Progenitor cell of endocrine pancreas (in vitro differentiated cells): ENCODE measurements at regions not wholly inside any gene's neighbourhood (a gene's known extent, or its start where the extent isn't known, plus 50 kb on each side); places are given as distances from the start of the nearest gene placed in this dataset.

ENCODE experiments used
- DNase-seq: peaks from one replicate; pipeline ENCODE4 v3.0.0; 2021; ENCODE audit warnings: low spot score; ENCODE audit not compliant: unreplicated experiment
- H3K27ac Mint-ChIP-seq: 2 replicates; pipeline ENCODE4 v1.8.0; 2021; ENCODE audit warnings: mild to moderate bottlenecking, moderate library complexity, mixed read lengths
- H3K27me3 Mint-ChIP-seq: 2 replicates; pipeline ENCODE4 v1.8.0; 2021; ENCODE audit warnings: mixed read lengths
- H3K36me3 Mint-ChIP-seq: 2 replicates; pipeline ENCODE4 v1.8.0; 2022; ENCODE audit warnings: mixed read lengths; ENCODE audit not compliant: insufficient read depth
- H3K4me1 Mint-ChIP-seq: 2 replicates; pipeline ENCODE4 v1.8.0; 2021; ENCODE audit warnings: low read depth, mixed read lengths
- H3K4me3 Mint-ChIP-seq: 2 replicates; pipeline ENCODE4 v1.8.0; 2021; ENCODE audit warnings: low read depth, mild to moderate bottlenecking, moderate library complexity, mixed read lengths
- H3K9me3 Mint-ChIP-seq: 2 replicates; pipeline ENCODE4 v1.8.0; 2021; ENCODE audit warnings: low read depth, mixed read lengths
- TF ChIP-seq, protein P1 (sequence below): fragments of 200-600 bp; sonication (generic); IDR thresholded peaks from one replicate; pipeline ENCODE4 v1.5.0; 2021; ENCODE audit warnings: antibody characterized with exemption, mild to moderate bottlenecking; ENCODE audit not compliant: unreplicated experiment

- TF ChIP-seq, protein P1, sequence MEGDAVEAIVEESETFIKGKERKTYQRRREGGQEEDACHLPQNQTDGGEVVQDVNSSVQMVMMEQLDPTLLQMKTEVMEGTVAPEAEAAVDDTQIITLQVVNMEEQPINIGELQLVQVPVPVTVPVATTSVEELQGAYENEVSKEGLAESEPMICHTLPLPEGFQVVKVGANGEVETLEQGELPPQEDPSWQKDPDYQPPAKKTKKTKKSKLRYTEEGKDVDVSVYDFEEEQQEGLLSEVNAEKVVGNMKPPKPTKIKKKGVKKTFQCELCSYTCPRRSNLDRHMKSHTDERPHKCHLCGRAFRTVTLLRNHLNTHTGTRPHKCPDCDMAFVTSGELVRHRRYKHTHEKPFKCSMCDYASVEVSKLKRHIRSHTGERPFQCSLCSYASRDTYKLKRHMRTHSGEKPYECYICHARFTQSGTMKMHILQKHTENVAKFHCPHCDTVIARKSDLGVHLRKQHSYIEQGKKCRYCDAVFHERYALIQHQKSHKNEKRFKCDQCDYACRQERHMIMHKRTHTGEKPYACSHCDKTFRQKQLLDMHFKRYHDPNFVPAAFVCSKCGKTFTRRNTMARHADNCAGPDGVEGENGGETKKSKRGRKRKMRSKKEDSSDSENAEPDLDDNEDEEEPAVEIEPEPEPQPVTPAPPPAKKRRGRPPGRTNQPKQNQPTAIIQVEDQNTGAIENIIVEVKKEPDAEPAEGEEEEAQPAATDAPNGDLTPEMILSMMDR = peak; percentile 45
- Mint-ChIP-seq H3K27ac (peak overlapping the region; percentile 57), H3K9me3 (no peaks in the 10 kb centered on the region), H3K4me3 (no peak overlapping the region), H3K36me3 (no peaks in the 10 kb centered on the region), H3K27me3 (no peaks in the 10 kb centered on the region), H3K4me1 (peaks cover 12% of the 10 kb centered on the region)
- no peak for DNase-seq
Measured at GRCh38 chr13:44818428-44818827, 170.8 kb downstream of the NUFIP1 start.

DNA sequence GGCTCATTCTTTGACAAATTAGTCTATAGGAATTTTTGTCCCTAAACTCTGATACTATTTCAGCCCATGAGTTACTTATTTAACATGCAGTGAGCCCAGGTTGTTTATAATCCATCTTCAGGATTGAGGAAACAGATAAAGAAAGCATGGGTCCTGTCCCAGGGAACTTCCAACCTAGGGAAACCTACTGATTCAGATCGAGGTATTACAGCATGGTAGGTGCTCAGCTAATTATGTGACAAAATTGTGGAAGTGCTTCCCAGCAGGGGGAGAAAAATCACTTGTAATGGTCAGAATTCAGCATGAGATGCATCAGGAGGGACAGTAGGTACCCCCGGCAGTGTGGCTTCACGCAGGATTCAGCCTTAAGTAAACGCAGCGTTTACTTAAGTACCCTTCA lies 171.3 kb downstream of the NUFIP1 start:
- no peak overlapping the region for H3K4me3 Mint-ChIP-seq
- H3K27ac Mint-ChIP-seq = no peak overlapping the region
- no peaks in the 10 kb centered on the region for H3K27me3 Mint-ChIP-seq
- no peaks in the 10 kb centered on the region for H3K9me3 Mint-ChIP-seq
- no peak for DNase-seq
- H3K36me3 Mint-ChIP-seq = no peaks in the 10 kb centered on the region
- peaks cover 13% of the 10 kb centered on the region for H3K4me1 Mint-ChIP-seq
- TF ChIP-seq, protein P1 = no peak

DNA sequence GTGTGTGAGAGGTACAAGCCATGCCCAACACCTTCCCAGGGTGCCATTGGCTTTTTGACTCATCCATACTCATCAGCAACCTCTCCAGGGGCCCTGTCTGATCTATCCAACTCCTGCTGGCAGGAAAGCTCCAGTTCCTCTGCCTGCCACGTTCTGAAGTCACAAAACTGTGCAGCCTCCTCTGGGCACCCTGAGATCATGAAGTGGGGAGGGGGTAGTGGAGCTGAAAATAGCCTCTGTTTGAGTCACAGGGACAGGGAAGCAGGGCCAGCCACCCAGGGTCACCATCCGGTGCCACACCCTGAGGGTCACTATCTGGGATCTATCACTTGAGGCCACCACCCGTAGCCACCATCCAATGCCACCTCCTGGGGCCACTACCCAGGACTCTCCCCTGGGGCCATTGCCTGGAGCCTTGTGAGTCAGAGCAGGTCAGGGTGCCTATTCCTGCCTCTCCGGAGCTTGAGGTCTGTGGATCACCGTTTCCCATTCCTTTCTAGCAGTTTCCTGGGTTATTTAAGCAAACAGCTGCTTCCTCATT lies 172.1 kb downstream of the NUFIP1 start:
- Mint-ChIP-seq H3K36me3 (no peaks in the 10 kb centered on the region), H3K27me3 (no peaks in the 10 kb centered on the region), H3K9me3 (no peaks in the 10 kb centered on the region), H3K4me3 (no peak overlapping the region), H3K4me1 (peaks cover 14% of the 10 kb centered on the region), H3K27ac (no peak overlapping the region)
- no peak for DNase-seq
- TF ChIP-seq, protein P1 = no peak

DNA sequence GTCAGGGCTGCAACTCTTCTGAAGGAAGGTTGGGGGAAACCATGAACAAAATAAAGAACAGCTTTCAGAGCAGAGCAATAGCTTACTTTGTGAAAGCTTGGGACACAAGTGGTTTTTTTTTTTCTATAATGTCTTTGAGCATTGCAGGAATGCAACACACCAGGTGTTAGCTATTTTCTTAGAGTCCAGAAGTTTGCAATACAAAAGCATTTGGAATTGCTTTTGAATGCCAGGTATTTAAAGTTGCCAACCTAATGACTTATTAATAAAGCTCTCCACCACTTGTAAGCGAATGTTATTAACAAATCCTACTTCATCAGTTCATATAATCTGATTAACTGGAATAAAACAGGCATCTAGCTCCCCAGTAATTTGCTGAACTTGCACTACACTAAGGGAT lies 172.6 kb downstream of the NUFIP1 start:
- Mint-ChIP-seq H3K4me3 (no peak overlapping the region), H3K27me3 (no peaks in the 10 kb centered on the region), H3K4me1 (peaks cover 14% of the 10 kb centered on the region), H3K27ac (no peak overlapping the region), H3K9me3 (no peaks in the 10 kb centered on the region), H3K36me3 (no peaks in the 10 kb centered on the region)
- TF ChIP-seq, protein P1 = no peak
- DNase-seq = no peak

- no peaks in the 10 kb centered on the region for H3K27me3 Mint-ChIP-seq
- TF ChIP-seq, protein P1 = no peak
- no peak overlapping the region for H3K27ac Mint-ChIP-seq
- DNase-seq = no peak
- peaks cover 15% of the 10 kb centered on the region for H3K4me1 Mint-ChIP-seq
- no peaks in the 10 kb centered on the region for H3K36me3 Mint-ChIP-seq
- H3K9me3 Mint-ChIP-seq = no peaks in the 10 kb centered on the region
- no peak overlapping the region for H3K4me3 Mint-ChIP-seq
Measured at GRCh38 chr13:44815623-44816022, 173.6 kb downstream of the NUFIP1 start.
